Mucosa of gallbladder (tissue), 1 donor: ENCODE measurements at regions not wholly inside any gene's neighbourhood (a gene's known extent, or its start where the extent isn't known, plus 50 kb on each side); places are given as distances from the start of the nearest gene placed in this dataset.

Experiments used
- DNase-seq: peaks from one replicate; pipeline ENCODE4 v3.0.0-alpha.2; 2020; ENCODE audit warnings: low spot score
- donor health status: DM: no; HTN: no; CAD: no.

DNA sequence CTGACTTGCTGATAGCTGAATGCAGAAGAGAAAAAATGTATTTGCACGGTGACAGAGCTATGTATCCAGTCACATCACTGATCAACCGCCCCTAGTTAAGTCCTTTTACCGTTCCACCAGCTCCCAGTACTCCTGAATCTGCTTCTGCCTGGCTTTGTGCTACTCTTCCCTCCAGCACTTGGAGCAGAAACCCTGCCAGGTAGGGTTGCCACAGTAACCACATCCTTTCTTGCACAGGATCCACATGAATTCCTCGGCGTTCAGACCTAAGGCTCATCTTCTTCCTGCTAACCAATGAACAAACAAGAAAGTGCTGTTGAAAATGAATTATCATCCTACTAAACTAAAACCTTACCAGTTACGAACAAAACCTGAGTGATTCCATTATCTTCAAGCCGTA is 52.0 kb upstream of the KCTD7 start:
- DNase-seq = no peak
